Umbilical cord (tissue), 1 donor: ENCODE measurements at regions not wholly inside any gene's neighbourhood (a gene's known extent, or its start where the extent isn't known, plus 50 kb on each side); places are given as distances from the start of the nearest gene placed in this dataset.
"Not testable (repeated sequence)": the region's sequence is repeated elsewhere in the genome, so short reads cannot be mapped to it uniquely, and the experiment has no call there.

Source experiments
- DNase-seq: peaks from one replicate; pipeline ENCODE4 v3.0.0-alpha.2; 2015; ENCODE audit warnings: low spot score

- DNase-seq, result no peak
These were observed 364.0 kb downstream of the CNTN6 start for GRCh38 chr3:1456781-1457311.

DNA sequence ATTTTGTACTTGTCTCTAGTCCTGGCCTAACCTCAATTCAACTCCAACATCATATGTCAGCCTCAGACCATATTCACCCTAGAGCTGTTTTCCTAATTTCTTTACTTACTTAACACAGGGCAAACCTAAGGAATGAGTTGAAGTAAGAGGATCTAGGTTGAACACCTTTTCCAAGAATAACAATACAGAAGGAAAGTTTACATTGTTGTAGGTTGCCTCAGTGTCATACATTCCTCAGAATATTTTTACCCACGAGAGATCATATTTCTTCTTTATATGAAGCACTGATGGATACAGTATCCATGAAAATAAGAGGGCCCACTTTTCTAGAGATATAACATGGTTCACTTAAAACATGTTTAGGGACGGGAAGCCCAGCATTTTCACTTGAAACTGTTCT, 369.5 kb downstream of the CNTN6 start:
- no peak for DNase-seq

GRCh38 chr3:1462856-1463450, 370.1 kb downstream of the CNTN6 start:
- DNase-seq, result no peak

- DNase-seq, result not testable (repeated sequence)
These were observed 372.3 kb downstream of the CNTN6 start for GRCh38 chr3:1465091-1465490.

DNA sequence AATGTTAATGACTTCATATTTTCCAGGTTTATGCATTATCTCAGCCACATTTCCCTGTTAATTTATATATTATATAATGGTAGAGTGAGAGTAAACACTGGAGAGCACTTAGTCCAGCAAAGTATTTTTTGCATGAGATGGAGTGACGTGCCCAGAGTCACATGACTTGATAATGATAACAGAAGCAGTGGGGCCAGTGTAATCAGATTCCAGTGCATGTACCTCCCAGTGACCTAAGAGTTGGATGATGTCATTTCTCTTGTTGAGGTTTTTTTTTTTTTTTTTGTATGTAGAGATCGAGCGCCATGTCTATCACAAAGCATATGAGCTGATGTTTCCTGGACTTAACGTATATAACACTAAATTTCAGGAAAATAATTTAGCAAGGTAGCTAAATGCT, 375.3 kb downstream of the CNTN6 start:
- DNase-seq, result no peak

- no peak for DNase-seq
These were observed 376.4 kb downstream of the CNTN6 start for GRCh38 chr3:1469248-1469647.

DNA sequence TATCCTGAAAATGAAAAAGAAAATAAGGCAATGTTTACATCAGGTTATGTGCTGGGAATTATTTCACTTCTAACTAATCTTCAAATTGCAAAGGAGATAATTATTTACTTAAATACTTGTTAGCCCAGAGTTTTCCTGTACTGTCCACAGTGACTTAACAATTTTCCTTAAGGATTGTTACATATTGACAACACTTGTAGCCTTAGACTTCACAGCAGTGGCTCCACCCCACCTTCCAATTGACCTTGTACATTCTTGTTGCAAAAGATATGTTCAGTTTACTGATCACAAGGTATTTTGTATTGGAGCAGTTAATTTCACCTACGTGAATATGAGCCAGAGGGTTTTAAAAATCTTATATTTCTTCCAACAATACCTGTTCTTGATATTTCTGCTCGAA, 376.9 kb downstream of the CNTN6 start:
- DNase-seq, result no peak

GRCh38 chr3:1477669-1478068, 384.8 kb downstream of the CNTN6 start:
- DNase-seq, result no peak

DNA sequence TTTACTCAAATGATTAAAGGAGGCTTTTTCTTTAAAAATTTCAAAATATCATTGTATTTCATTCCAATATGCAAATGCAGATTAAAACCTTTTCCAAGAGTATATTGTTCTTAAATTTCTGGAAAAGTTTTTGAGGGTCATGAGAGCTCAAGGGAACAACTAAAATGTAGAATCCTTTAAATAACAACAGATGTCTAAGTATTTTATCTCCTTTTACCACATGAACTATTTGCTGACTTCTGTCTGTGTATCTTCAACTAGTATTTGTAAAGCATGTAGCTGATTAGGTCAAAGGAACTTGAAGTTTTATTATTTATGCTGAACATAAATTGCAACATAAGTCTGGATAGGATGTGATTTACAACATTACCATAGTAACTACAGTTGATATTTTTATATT, 402.6 kb downstream of the CNTN6 start:
- DNase-seq, result peak; percentile 75

DNA sequence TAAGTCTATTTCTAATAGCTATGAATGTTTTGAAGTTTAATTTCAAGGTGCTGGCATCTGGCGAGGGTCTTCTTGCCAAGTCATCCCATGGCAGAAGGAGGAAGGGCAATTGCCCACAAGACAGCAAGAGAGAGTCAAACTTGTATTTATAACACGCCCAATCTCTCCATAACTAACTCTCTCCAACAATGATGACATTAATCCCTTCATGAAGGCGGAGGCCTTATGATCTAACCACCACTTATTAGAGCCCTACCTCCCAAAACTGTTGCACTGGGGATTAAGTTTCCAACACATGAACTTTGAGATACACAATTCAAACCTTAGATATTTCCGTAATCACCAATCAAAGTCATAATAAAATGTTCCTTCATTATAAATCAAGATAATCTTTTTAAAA, 406.9 kb downstream of the CNTN6 start:
- DNase-seq, result no peak

DNA sequence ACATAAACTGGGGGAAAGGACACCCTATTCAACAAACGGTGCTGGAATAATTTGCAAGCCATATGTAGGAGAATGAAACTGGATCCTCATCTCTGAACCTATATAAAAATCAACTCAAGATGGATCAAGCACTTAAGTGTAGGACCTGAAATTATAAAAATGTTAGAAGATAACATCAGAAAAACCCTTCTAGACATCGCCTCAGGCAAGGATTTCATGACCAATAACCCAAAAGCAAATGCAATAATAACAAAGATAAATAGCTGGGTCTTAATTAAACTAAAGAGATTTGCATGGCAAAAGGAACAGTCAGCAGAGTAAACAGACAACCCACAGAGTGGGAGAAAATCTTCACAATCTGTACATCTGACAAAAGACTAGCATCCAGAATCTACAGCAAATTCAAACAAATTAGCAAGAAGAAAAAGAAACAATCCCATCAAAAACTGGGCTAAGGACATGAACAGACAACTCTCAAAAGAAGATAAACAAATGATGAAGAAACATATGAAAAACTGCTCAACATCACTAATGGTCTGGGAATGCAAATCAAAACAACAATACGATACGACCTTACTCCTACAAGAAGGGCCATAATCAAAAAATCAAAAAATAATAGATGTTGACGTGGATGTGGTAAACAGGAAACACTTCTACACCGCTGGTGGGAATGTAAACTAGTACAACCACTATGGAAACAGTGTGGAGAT, 408.7 kb downstream of the CNTN6 start:
- DNase-seq, result no peak

DNA sequence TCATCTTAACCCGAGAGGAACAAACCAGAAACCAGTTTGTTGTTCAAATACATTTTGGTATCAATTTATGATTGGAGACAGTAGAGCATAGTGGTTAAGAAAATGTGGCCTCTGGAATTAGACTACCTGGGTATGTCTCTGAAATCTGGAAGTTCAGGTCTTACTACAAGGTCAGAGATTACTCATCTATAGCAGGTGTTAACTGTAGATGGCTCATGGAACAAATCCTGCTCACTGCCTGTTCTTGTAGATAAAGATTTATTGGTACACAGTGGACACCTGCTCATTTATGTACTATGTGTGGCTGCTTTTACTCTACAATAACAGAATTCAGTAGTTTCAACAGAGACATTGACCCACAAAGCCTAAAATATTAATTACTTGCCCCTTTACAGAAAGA, 413.3 kb downstream of the CNTN6 start:
- DNase-seq, result no peak

DNA sequence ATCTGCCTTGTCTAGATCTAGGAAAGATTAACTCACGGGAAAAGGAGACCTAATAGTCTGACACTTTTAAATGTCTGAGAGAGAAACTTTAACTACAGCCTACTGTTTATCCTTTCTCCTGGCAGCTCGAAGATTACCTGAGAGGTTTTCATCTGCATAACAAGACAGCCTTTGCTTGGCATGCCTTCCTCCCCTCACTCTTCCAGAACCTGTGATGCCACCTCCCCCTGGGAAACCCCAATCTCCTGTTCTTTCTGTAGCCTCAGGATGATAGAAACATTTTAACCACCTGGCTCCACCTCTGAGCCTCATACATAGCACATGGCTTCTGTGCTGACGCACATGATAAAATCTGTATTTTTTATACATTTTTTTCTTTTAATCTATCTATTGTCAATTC, 420.8 kb downstream of the CNTN6 start:
- no peak for DNase-seq

GRCh38 chr3:1515882-1516281, 423.1 kb downstream of the CNTN6 start:
- DNase-seq, result peak; percentile 50

- no peak for DNase-seq
These were observed 435.0 kb downstream of the CNTN6 start for GRCh38 chr3:1527786-1528185.

DNA sequence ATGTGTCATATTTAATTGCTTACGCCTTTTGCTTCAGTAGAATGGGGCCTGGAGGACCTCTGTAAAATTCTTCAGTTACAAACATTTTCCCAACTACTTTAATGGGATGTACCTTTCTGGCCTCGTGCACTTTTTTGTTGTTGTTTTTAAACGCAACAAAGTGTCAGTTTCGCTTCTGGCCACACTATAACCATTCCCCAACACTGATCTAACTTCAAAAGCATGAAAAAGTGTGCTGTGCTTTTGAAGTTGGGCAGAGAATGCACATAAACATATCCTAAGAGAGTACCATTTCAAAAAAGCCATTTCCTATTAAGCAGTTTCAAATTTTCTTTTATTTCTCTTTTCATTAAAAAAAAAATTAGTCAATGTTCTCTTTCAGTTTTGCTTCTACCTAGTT, 435.8 kb downstream of the CNTN6 start:
- DNase-seq, result no peak

DNA sequence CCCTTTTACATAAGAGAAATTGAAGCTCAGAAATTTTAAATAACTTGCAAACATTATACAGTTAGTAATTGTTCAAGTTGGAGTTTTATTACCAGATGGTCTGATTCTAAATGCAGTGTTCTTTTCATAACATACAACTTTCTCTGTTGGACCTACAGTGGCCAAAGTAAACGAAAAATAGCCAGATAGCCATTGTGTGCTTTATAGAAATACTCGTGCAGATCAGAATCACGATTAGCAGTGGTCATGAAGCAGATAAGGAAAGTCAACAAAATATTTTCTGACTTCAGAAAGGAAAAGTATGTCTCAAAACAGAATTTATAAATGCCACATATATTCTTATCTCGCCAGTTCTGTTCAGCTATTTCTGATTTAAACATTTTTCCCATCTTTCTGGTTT, 436.9 kb downstream of the CNTN6 start:
- DNase-seq, result peak; percentile 44

- no peak for DNase-seq
These were observed 439.2 kb downstream of the CNTN6 start for GRCh38 chr3:1531981-1532380.

- DNase-seq, result no peak
These were observed 440.2 kb downstream of the CNTN6 start for GRCh38 chr3:1532935-1533606.

DNA sequence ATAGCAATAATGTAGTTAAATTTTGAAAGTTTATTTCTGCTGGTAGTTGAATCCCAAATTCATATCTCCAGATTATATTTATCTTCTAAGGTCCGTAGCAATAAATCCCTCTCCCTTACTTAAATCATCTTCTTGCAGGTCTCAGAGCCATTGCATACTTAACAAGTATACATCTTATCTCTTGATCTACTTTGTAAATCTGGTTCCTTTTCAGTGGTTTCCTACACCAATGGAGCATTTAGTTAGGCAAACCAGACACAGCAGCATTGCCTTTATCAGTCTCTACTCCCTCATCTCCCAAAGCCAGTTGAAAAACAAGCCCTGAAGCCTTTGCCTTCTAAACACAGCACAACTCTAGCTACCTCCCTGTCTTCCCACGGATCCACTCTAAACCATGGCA, 440.9 kb downstream of the CNTN6 start:
- peak; percentile 80 for DNase-seq

DNA sequence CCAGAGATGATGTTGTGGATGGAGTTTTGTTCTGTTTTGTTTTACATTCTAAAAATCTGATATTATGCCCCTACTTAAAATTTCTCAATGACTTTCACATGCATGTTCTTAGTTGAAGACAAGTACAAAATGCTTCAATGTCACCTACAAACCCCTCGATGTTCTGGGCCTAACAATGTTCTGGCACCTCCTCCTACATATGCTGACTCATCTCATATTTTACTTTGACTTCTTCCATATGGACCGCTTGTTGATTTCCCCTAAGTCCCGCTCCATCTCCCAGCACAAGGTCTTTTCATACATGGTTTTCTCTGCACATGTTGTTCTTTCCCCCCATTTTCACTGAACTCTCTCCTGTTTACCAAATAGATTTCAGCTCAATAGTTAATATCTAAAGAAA, 441.4 kb downstream of the CNTN6 start:
- DNase-seq, result no peak

DNA sequence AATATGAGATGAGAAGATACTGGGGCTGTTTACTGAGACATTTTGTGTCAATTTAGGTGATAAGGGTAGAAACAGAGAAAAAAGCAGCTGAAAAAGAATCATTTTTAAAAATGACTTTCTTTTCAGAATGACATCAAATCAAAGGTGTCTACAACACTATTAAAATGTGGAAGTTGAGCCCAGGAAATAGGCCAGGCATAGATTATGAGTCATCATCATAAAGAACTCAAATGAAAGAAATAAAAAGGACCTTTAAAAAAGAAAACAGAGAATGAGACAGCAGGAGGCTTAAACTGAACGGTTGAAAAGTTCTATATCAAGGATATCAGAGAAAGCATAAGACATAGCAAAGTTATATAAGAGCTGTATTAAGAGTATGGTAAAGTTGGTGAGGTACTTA, 442.5 kb downstream of the CNTN6 start:
- no peak for DNase-seq

GRCh38 chr3:1540686-1541085, 447.9 kb downstream of the CNTN6 start:
- DNase-seq, result no peak
